T-helper 1 cell (primary cell): ENCODE measurements at regions not wholly inside any gene's neighbourhood (a gene's known extent, or its start where the extent isn't known, plus 50 kb on each side); places are given as distances from the start of the nearest gene placed in this dataset.
"Not testable (repeated sequence)": the region's sequence is repeated elsewhere in the genome, so short reads cannot be mapped to it uniquely, and the experiment has no call there.

Experiments used
- DNase-seq, 5 donors: peaks; one replicate each; pipeline ENCODE4 v3.0.0-alpha.2; 2012 to 2020

DNA sequence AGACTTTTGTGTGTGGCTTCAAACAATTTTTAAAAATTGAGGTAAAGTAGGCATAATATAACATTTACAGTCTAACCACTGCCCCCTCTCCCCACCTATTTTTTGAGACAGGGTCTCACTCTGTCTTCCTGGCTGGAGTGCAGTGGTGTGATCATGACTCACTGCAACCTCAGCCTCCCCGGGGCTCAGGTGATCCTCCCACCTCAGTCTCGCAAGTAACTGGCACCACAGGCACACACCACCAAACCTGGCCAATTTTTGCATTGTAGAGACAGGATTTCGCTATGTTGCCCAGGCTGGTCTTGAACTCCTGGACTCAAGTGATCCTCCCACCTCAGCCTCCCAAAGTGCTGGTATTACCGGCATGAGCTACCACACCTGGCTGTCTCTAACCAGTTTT is 161.8 kb downstream of the GOSR1 start:
- DNase-seq: not testable (repeated sequence)

DNA sequence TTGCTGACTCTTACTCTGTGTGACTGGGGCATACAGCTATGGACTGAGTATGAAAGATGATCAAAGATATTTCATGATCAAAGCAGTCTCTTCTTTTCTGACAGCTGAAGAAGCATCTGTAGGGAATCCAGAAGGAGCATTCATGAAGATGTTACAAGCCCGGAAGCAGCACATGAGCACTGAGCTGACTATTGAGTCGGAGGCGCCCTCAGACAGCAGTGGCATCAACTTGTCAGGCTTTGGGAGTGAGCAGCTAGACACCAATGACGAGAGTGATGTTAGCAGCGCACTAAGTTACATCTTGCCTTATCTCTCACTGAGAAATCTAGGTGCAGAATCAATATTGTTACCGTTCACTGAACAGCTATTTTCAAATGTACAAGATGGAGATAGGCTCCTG is 154.4 kb downstream of the GOSR1 start:
- not testable (repeated sequence) for DNase-seq

DNA sequence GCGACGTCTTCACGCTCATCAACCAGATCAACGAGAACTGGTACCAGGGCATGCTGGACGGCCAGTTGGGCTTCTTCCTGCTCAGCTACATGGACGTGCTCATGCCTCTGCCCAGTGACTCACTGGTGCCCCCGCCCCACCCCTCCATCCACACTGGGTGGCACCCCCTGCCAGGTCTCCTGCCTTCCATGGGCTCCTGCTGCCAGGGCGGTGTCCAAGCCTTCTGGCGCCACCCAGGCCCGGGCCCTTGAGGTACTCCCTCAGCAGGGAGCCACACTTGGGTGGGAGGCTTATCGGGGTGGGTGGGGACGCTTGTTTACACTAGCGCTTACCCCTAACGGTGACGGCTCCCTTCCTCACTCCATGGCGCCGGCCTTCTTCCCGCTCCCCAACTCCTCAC is 148.2 kb downstream of the GOSR1 start:
- DNase-seq: not testable (repeated sequence)

DNA sequence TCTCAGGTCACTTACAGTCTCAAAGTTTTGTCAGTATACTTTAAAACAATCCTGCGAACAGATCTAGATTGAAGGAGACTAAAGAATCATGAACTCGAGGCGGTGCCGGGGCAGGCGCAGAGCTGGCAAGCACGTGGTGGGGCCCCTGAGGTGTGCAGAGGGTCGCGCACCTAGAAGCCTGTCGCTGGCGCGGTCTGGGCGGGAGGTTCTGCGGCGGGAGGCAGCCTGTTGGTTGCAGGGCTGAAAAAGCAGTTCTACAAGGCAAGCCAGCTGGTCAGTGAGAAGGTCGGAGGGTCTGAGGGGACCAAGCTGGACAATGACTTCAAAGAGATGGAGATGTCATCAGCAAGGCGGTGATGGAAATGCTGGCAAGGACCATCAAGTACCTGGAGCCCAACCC is 147.0 kb downstream of the GOSR1 start:
- DNase-seq: not testable (repeated sequence)

DNA sequence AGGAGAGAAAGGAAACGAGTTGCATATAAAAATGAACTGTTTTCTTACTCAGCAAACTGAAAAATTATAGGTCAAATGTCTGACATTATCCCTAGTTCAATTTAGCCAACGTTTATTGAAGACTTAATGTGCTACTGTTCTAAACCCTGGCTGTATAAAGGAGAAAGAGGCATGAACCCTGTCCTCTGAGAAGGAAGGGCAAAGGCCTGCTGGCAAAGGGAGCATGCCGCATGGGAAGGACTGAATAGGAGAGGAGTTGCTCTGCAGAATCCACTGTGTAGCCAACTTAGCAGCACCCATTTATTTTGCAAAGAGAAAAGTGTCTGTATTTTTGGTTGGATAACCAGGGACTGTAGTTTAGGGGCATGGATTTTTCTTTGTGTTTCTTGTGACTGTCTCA is 132.5 kb downstream of the GOSR1 start:
- DNase-seq: not testable (repeated sequence)

DNA sequence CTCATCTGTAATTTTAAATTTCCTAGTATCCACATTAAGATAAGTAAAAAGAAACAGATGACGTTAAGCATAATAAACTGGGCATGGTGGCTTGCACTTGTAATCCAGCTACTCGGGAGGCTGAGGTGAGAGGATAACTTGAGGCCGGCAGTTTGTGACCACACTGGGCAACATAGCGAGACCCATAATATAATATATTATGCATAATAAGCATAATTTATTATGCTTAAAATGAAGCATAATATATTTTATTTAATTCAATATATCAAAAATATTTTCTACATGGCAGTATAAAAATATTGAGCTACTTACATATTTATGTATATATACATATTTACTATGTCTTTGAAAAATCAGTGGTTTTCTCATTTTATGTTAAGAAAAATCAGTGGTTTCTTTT is 128.3 kb downstream of the GOSR1 start:
- no peak for DNase-seq

DNA sequence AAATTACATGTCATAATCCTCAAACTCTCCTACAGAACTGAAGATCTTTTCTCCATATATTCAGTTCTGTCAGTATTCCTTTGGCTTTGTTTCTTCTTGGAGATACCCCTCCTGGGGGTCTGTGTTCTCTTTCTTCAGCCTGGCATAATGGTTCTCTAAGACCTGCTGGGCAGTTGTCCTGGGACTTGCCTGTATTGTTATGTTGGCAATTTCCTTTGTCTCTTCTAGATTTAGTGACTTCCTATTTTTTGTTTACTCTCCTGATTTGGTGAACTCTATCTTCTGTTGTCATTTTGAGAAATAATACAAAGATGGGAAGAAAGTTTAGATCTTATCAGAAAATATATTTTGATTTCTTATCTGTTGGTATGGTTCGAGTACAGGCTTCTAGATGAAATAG is 127.8 kb downstream of the GOSR1 start:
- no peak for DNase-seq

DNA sequence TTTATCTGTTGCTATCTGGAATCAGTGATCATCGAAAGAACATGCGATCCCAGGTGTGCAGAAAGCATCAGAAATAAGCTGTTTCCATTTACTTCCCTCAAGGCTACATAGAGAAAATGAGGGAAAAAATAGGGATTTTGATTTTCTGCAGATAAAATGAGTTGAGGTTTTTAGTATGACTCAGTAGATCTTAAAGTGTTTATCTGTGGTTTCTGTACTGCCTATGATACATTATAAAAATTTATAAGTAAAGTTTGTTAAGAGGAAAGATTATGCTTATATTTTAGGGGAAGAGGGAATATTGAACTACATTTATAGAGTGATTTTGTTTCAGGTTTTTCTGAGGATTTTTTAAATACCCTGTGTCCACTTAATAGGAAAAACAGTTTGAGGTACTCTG is 125.2 kb downstream of the GOSR1 start:
- not testable (repeated sequence) for DNase-seq

DNA sequence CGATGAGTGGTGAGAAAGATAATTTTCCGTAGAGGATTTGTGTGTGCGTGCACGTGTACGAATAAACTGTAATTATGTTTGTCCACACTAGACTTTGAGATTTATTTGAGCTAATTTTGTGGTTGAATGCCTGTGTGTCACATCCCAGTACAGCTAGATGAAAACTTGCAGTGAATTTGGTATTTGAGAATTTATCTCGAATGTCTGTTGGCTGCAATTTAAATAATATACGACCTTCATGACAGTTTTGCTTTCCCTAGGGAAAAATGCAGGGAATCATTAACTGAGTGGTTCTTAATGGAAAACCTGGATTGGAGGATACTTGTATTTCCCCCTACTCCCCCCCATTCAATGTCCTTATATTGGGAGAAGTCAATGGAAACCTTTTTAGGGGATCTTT is 124.8 kb downstream of the GOSR1 start:
- not testable (repeated sequence) for DNase-seq

DNA sequence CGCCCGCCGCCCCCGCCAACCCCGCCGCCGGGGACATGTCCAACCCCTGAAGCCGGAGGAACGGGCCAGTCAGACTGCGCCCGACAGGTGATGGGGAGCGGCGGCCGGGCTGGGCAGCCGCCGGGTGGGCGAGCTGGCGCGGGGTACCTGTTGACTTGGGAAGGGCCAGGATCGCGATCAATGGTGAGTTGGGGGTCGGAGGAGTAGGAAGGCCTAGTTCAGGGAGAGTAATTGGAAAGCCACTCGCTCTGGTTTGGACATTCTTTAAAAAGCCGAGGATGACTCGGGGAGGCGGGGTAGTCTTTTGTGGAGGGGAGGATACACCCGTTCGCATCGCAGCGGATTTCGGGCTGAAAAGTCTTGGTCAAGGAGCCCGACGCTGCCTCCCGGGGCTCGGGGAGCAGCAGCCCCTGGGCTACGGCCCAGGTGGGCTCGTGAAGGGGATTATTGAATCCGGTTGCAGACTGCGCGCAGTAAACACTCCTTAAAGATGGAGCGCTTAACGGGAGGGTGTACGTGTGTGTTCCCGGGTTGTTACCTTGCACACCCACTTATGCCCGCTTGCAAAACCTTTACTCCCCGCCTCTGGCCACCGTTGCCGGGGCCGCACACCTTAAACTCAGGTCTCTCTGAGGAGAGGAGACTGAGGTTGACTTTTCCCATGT is 123.8 kb downstream of the GOSR1 start:
- DNase-seq: peak in 2 of 5 donors; percentile 17 to 24

DNA sequence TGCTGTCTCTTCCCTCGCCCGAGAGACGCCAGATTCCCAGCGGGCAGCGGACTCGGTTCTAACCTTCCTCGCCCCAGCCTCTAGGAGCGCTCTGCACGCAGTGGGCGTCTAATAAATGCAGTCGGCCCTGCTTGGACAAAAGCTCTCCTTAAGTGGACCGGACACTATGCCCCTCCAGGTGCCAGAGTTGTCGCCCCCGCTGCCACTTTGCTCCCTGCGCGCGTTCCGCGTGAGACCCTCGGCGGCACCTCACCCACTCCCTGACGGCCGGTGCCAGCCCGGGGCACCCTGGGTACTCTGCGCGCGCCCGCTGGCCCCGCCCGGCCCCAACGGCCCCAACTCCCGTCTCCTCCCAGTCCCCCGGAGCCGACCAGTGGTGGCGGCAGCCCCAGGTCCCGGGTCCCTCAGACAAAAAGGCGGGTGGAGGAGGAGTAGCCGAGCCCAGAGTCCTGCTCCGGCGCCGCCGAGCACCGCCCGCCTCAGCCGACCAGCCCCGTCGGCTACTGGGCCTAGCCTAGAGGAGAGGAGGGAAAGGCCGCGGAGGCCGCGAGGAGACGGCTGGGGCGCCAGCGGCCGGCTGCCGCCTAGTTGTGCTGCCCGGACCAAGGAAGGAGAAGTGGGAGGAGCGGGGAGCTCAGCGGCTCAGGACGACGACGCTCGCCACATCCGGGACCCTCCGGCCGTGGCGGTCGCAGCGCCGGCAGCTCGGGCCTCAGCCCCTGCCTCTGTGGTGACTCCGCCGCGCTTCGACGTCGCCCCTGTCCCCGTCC is 123.0 kb downstream of the GOSR1 start:
- DNase-seq: peak; percentile 22 to 75 (median 37)

DNA sequence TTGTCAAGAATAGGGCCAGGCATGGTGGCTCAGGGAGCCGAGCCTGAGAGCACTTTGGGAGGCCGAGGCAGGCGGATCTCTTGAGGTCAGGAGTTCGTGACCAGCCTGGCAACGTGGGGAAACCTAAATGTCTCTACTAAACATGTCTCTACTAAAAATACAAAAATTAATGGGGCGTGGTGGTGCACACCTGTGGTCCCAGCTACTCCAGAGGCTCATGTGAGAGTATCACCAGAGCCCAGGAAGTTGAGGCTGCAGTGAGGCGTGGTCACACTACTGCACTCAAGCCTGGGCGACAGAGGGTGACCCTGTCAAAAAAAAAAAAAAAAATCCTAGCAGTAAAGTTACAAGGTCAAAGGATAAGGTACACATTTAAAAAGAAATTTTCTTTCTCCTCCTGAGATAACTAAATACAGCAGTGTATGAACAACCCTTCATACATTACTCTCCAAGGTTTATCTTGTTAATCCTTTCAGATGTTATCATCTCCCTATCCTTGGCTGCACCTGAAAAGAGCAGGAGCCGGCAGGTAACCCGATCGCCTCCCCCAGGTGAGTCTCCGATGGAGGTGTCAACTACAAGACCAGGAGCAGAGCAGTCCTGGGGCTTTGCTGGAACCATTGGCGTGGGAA is 122.3 kb downstream of the GOSR1 start:
- no peak for DNase-seq

DNA sequence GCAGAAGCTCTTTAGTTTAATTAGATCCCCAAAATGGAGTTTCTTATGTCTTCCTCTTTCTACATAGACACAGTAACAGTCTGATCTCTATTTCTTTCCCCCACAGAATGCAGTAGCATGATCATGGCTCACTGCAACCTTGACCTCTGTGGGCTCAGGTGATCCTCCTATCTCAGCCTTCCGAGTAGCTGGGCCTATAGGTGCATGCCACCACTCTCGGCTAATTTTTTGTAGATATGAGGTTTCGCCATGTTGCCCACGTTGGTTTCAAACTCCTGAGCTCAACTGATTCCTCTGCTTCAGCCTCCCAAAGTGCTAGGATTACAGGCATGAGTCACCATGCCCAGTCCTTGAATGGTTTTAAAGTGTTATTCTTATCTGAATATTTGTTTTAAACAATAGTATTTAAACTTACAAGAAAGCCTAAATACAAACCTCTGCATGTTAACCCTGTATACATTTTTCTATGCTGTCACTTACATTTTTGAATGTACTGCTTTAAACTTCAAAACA is 120.6 kb downstream of the GOSR1 start:
- no peak for DNase-seq

DNA sequence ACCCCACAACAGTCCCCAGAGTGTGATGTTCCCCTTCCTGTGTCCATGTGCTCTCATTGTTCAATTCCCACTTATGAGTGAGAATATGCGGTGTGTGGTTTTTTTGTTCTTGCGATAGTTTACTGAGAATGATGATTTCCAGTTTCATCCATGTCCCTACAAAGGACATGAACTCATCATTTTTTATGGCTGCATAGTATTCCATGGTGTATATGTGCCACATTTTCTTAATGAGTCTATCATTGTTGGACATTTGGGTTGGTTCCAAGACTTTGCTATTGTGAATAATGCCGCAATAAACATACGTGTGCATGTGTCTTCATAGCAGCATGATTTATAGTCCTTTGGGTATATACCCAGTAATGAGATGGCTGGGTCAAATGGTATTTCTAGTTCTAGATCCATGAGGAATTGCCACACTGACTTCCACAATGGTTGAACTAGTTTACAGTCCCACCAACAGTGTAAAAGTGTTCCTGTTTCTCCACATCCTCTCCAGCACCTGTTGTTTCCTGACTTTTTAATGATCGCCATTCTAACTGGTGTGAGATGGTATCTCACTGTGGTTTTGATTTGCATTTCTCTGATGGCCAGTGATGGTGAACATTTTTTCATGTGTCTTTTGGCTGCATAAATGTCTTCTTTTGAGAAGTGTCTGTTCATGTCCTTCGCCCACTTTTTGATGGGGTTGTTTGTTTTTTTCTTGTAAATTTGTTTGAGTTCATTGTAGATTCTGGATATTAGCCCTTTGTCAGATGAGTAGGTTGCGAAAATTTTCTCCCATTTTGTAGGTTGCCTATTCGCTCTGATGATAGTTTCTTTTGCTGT is 120.0 kb downstream of the GOSR1 start:
- DNase-seq: not testable (repeated sequence)

DNA sequence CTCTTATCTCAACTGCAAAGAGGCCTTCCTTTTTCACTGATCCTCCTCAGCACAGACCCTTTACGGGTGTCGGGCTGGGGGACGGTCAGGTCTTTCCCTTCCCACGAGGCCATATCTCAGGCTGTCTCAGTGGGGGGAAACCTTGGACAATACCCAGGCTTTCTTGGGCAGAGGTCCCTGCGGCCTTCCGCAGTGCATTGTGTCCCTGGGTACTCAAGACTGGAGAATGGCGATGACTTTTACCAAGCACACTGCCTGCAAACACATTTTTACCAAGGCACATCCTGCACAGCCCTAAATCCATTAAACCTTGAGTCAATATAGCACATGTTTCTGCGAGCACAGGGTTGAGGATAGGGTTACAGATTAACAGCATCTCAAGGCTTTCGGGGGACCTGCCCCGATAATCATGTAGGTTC is 117.8 kb downstream of the GOSR1 start:
- DNase-seq: not testable (repeated sequence)

DNA sequence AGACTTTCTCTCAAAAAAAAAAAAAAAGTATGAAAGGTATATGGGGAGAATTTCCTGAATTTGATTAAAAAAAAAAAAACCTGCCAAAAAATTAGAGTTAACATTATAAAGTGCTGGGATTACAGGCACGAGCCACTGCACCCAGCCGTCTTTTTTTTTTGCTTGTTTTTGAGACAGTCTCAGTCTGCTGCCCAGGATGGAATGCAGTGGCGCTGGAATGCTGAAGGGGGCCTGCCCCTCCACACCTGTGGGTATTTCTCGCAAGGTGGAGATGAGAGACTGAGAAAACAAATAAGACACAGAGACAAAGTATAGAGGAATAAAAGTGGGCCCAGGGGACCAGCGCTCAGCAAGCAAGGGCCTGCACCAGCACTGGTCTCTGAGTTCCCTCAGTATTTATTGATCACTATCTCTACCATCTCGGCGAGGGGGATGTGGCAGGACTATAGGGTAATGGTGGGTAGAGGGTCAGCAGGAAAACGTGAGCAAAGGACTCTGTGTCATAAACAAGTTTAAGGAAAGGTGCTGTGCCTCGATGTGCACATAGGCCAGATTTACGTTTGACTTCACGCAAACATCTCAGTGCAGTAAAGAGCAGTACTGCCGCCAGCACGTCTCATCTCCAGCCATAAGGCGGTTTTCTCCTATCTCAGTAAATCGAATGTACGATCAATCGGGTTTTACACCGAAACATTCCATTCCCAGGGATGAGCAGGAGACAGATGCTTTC is 117.2 kb downstream of the GOSR1 start:
- DNase-seq: no peak

DNA sequence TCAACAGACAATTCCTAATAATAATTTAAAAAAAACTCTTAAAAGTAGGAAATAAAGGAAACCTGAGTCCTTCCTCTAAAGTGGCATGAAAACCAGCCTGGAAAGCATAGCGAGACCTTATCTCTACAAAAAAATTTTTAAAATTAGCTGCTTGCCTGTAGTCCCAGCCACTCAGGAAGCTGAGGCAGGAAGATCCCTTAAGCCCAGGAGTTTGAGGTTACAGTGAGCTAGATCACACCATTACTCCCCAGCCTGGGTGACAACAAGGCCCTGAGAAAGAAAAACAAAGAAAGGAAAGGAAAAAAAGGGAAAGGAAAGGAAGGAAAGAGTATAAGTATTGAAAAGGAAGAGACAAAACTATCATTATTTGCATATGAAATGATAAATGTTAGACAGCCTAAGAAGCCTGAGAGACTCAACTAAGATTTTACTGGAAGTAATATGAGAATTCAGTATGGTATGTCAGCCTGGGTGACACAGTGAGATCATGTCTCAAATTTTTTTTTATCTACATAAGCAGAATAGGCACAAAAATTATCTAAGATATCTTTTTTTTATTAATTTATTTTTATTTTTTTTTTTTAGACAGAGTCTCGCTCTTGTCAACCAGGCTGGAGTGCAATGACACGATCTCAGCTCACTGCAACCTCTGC is 113.0 kb downstream of the GOSR1 start:
- DNase-seq: no peak

DNA sequence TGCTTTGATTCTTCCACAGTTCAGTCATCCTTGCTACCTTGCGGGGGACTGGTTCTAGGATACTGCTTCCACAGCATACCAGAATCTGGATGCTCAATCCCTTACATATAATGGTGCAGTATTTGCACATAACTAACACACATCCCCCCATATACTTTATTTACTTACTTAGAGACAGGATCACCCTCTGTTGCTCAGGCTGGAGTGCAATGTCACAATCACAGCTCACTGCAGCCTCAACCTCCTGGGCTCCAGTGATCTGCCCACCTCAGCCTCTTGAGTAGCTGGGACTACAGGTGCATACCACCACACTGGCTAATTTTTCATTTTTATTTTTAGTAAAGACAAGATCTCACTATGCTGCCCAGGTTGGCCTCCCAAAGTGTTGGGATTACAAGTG is 112.2 kb downstream of the GOSR1 start:
- no peak for DNase-seq

DNA sequence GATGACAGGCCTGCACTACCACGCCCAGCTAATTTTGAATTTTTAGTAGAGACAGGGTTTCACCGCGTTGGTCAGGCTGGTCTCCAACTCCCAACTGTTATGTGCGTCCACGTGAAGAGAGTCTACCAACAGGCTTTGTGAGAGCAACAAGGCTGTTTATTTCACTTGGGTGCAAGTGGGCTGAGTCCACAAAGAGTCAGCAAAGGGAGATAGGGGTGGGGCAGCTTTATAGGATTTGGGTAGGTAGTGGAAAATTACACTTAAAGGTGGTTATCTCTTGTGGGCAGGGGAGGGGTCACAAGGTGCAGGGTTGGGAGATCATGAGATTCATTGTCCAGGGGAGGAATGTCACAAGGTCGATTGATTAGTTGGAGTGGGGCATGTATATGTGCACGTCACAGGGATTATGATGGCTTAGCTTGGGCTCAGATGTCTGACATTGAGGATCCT is 111.6 kb downstream of the GOSR1 start:
- no peak for DNase-seq

DNA sequence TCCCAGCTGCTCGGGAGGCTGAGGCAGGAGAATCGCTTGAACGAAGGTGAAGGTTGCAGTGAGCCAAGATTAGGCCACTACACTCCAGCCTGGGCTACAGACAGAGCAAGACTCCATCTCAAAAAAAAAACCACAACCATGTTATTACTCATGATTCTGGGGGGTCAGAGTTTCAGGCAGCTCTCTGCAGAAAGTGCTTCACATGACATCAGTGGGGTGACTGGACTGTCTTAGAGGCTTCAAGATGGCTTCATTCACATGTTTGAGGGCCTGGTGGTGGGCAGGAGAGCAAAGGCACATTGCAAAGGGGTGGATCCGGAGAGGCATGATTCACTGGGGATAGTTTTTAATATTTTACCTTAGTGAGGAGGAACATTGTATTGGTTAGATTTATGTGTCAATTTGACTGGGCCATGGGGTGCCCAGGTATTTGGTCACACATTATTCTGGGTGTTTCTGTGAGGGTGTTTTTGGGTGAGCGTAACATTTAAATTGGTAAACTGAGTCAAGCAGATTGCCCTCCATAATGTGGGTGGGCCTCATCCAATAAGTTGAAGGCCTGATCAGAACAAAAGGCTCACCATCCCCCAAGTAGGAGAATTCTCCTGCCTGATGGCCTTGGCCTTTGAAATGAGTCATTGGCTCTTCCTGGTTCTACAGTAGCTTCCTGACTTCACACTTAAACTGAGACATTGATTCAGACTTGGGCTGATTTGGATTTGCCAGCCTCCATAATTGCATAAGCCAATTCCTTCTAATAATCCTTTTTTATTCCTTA is 109.8 kb downstream of the GOSR1 start:
- DNase-seq: no peak

DNA sequence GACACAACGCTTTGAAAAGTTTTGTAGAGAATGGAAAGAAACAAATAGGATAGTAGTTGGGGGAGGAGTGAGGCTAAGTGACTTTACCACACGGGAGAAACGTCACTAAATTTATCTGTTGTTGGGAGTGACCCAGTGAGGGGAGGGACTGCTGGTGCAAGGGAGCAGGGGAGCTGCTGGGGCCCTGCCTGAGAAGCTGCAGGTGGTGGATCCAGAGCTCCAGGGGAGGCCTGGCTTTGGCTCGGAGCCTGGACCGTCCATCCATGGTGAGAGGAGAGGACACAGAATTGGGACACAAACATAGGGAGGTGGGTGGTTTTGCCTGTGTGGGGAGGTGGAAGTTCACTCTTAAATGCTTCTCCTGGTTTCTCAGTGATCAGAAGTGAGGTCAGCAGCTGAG is 107.6 kb downstream of the GOSR1 start:
- DNase-seq: no peak
